Activated naive CD8-positive, alpha-beta T cell treated with anti-CD3 and anti-CD28 coated beads, Interleukin-2, amount 50 U/mL, for 16 hours (primary cell): ENCODE measurements at regions not wholly inside any gene's neighbourhood (a gene's known extent, or its start where the extent isn't known, plus 50 kb on each side); places are given as distances from the start of the nearest gene placed in this dataset.

ENCODE experiments used
- DNase-seq: peaks from one replicate; pipeline ENCODE4 v3.0.0-alpha.2; 2020; ENCODE audit warnings: low read depth, low spot score

DNA sequence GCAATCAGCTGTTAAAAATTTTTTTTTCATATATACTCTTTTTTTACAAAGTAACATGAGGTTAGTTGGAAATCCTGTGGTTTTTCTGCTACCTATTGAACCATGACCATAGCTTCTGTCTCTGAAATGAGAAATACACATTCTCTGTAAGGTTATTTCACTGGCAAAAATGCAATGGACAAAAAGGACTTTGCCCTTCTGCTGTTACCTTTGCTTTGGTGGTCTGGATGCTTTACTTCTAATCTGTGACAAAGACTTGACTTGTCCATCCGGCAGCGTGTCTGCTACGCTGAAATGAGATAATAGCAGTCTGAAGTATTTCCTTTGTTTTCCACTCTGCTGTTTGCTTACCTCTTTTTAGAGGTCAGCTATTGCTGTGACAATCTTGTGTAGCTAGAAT lies 412.8 kb downstream of the SLITRK6 start:
- no peak for DNase-seq

DNA sequence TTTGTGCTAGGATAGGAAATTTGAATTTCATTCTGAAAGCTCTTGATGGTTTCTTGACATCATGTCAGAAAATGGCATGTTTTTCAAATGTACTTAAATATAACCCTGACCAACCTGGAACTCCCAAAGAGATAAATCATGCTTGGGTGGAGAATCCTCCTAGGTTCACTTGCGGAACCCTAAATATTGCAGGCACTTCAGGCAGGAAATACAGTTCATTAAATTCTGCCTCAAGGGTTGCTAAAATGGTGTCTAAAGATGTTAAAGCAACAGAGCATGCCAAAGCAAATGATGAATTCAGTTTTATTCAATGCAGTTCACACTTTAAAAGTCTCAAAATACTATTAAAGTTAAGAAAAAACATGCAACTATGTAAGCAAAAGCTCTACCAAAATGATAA lies 415.9 kb downstream of the SLITRK6 start:
- DNase-seq, result no peak

DNA sequence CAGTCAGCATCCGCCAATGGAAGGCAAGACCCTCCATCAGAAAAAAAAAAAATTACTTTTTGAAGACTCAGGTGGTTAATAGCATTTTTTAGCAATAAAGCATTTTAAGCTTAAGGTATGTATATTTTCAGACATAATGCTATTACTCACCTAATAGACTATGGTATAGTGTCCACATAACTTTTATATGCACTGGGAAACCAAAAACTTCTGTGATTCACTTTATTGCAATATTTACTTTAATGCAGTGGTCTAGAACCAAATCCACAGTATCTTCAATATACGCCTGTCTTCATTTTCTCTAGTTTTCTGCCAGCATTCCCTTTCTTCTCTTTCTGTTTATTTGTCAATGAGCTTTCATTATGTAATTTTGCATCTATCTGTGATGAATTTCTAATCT lies 418.1 kb downstream of the SLITRK6 start:
- no peak for DNase-seq

DNA sequence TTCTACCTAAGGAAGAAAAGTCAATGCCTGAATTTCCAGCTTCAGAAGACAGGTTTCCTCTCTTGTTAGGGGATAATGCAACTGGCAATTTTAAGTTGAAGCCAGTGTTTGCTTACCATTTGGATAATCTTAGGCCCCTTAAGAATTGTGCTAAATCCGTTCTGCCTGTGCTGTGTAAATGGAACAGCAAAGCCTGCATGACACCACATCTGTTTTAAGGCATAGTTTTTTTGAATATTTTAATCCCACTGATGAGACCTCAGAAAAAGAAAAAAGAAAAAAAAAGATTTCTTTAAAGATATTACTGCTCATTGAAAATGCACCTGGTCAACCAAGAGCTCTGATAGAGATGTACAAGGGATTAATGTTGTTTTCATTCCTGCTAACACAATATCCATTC lies 419.2 kb downstream of the SLITRK6 start:
- DNase-seq, result no peak

DNA sequence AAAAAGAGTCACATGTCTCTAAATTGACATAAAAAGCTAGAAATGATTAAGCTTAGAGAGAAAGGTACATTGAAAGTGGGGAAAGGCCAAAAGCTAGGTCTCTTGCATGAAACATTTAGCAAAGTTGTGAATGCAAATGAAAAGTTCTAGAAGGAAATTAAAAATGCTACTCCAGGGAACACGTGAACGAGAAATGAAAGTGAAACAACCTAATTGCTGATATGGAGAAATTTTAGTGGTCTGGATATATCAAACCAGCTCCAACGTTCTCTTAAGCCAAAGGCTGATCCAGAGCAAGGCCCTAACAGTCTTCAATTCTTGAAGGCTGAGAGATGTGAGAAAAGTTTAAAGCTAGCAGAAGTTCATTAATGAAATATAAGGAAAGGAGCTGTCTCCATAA lies 419.8 kb downstream of the SLITRK6 start:
- DNase-seq, result no peak

DNA sequence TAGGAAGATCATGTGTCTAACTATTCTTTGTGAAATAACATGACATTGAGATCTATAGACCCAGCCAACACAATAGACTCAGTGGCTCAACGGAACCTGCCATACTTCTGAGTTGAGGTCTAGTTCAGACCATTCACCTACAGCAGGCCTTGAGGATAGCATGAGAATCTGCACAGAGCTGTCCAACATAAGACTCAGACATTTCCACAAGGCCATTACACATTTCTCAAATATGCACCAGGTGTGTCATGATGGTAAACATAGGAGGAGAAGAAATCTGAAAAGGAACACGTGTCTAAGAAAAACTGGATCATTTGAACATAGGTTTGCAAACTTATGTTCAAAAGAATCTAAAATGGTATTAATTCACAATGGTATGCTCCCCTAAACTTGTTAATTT lies 421.4 kb downstream of the SLITRK6 start:
- DNase-seq, result no peak

DNA sequence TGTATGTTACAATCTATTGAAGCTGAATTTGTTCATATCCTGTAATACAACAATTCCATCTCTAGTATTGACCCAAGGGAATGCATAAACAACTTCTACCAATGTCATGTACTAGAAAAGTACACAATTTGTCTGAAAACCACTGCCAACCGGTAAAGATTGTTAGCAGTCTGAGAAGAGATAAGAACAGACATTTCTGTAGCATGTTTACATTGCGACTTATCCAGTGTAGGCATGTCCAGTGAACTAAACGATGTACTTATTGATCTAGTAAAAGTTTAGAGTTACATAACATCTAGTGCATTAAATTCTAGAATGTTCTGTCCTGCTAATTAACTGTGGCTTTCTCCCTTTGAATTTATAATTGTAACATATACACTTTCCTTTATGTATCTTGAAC lies 425.9 kb downstream of the SLITRK6 start:
- no peak for DNase-seq

DNA sequence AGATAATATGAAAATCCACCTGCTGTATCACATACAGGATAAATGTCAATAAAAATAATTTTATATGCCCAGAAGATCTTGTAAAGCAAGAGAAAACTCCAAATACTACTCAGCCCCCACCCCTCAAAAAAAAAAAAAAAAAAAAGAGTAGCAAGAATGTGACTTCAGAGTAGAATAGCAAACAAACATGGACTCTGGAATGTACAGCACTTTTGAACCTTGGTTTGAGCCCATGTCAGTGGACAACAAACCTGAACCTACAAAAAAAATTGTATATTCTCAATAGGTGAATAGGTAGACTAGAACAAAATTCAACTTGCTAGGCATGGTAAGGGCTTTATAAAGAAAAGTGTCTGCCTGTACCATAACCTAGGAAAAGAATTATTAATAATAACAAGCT lies 428.0 kb downstream of the SLITRK6 start:
- DNase-seq, result no peak

DNA sequence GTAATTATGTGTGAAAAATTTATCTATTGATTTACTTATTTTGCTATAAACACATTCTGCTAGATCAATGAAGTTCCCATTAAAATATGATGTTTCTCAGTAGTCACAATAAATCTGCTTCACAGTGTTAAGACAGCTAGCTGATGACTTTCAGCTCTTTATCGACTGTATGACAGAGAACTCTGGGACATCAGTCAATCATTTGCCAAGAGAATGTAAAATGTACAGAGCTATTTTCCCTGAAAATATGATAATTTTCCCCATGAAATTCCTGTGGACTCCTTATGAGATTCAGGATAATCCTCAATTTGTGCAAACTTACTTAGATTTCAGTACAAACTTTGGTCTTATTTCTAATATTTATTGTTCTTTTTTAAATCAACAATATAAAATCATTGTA lies 430.5 kb downstream of the SLITRK6 start:
- DNase-seq, result no peak

DNA sequence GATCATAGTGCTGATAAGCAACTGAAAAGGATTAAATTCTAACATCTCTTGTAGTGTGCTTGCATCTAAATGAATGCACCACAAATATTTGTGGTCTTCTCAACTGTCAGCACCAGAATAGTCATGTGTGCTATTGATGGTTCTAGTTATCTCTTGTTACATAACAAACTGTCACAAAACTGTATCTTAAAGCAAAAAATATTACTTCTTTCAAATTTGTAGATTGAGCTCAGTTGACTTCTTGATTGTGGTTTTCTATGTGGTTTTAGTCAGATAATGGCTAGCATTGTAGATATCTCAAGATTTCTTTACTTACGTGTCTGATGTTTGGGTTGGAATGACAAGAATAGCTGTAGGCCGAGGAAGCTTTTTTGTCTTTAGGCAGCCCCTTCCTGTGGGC lies 431.3 kb downstream of the SLITRK6 start:
- no peak for DNase-seq

DNA sequence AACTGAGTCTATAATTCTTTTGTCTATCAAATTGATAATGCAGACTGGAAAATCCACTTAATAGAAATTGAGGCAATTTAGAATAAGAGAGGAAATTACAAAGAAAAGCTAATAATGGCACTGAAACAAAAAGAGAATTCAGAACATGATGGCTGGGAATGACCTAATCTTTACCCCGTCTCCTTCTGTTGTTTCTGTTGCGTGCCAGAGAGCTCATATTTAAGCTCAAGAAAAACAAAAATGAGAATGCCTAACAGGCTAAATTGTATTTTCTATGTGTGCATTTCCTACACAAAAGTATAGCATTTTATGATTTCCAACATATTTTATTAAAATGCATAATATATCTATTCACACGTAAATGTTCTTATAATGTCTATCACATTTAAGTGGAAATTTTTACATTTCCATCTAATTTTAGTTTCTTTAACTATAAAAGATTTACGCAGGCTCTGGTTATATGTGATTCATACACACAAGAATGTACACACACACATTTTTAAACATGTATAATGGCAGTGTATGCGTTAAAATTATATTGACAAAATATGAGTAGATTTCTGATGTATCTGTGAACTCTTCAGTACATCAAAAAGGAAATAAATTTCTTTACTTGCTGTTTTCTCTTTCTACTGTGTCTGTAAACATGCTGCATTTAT lies 432.3 kb downstream of the SLITRK6 start:
- DNase-seq, result no peak

DNA sequence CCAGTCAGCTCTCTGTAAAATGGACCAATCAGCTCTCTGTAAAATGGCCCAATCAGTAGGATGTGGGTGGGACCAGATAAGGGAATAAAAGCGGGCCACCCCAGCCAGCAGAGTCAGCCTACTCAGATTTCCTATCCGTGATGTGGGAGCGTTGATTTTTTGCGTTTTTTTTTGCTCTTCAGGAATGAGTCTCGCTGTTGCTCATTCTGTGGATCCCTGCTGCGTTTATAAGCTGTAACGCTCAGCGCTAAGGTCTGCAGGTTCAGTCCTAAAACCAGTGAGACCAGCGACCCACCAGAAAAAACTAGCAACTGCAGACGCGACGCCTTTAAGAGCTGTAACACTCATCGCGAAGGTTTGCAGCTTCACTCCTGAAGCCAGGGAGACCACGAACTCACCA lies 435.7 kb downstream of the SLITRK6 start:
- DNase-seq, result no peak

DNA sequence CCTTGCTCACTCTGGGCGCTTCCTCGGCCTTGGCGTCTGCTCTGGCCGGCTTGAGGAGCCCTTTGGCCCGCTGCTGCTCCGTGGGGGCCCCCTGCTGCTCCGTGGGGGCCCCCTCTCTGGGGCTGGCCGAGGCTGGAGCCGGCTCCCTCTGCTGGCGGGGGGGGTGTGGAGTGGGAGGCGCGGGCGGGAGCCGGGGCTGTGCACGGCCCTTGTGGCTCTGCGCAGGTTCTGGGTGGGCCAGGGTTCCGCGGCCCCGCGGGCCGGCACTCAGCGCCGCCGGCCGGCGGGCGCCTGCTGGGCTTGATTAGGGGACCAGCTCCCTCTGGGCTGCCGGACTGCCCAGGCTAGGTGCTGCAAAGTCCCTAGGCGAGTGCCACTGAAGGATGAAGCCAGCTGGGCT lies 436.2 kb downstream of the SLITRK6 start:
- DNase-seq, result no peak

DNA sequence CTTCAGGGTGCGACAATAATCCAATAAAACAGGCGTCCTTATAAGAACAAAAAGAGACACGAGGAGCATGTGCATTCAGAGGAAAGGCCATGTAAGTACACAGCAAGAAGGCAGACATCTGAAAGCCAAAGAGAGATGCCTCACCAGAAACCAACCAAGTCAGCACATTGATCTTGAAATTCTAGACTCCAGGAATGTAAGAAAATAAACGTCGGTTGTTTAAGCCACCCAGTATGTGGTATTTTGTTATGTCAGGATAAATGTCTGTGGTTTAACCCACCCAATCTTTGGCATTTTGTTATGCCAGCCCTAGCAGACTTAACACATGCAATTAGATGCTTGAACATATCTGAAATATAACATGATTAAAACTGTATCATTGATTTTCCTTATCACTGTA lies 452.0 kb downstream of the SLITRK6 start:
- DNase-seq, result no peak

DNA sequence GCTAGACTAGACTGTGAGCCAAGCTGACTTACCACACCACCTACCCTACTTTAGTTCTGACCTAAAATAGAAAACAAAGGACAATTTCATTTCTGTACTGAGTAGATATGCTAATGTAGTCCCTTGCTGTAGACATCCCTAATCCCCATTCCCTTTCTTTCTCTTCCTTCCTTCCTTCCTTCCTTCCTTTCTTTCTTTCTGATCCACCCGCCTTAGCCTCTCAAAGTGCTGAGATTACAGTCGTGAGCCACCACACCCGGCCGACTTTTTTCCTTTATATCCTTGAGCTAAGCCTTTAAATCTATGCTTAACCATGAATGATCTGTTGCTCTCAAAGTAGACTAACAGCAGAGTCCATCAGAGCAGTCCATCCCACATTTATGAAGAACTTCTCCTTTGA lies 465.0 kb downstream of the SLITRK6 start:
- no peak for DNase-seq

DNA sequence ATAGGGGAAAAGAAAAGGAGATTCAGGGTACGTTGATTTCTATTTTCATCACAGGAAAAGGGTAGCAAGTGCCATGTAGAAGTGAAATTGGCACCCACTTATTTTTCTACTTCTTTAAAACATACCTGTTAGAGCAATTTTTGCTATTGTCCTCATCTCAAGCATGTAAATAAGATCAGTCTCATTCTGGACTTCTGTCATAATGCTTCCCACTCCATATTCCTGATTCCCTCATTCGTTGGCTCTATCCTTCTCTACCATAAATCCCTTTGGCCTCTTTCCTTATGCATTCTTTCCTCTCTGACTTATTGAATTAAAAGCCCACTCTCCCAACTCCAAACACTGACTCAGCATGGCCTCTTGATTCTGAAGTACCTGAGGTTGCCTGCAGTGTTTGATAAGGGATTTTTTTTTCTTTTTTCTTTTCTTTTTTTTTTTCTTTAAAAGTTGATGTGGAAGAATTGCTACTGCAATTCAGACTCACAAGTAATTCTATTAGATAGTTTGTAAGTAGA lies 465.7 kb downstream of the SLITRK6 start:
- no peak for DNase-seq

DNA sequence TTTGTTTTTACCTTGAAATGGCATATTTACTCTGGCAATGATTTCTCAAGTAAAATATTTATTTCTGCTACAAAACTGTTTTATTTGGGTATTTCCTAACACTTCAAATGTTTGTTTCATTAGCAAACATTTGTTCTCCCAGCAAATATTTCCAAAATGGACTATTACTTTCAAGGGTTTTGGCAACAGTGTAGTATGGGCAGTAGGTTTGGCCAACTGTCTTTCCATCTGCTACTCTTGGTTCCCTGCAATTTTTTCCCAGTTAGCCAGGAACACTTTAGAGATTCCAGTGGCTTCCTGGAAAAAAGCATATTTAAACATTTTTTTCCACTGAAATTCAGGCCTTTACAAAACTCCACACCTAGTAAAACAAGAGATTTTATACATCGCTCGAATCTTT lies 466.6 kb downstream of the SLITRK6 start:
- DNase-seq, result no peak

DNA sequence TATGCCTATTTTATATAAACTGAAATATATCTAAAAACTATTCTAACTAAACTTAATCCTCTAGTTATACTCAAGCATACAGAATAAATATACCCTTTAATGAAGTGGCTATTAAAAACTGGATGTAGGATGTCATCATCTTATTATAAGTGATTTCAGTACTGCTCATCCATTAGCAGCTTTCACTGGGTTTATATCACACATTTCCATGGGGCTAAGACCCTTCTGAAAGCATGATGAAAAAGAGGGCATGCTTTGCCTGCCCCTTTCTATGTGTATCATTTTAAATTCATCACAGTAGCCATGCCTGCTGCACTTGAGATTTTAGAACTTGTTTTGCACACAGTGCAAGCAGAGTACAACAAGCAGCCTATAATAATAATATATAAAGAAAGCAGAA lies 477.5 kb downstream of the SLITRK6 start:
- DNase-seq, result no peak

DNA sequence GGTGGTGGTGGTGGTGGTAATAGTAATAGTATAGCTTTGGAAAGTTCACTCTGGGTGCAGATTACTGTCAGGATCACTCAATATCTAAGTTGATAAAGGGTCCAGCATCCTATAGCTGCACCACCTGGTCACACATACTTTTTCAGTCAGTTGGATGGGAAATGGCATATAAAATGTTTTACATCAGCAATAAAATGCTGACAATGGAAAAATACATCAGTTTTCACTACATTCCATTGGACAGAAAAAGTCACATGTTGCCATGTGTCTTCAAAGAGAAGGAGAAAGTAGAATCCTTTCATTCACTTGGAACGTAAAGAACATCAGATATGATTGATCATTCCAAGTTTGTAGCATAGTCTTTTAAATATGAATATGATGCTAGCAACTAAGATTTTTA lies 481.4 kb downstream of the SLITRK6 start:
- DNase-seq, result no peak

DNA sequence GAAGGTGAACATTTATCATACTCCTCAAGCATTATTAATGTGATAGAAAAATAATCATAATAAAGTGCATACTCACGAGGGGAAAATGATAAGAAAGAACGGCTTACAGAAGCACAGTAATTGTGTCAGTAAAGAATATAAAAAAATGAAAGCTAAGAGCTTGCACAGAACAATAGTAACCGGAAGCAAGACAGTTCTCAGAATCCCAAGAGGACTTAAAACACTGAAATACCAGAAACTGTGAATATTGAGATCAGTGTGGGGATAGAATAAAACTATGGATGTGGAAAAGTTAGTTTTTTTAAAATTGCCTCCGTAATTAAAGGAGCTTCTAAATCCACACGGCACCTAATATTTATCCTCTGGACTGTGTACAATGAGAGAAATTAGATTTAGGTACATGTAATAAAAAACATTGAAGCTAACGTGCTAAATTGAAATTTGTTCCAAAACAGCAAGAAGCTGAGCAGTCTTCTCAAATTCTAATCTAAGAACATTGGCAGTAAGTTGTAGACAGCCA lies 482.7 kb downstream of the SLITRK6 start:
- no peak for DNase-seq

DNA sequence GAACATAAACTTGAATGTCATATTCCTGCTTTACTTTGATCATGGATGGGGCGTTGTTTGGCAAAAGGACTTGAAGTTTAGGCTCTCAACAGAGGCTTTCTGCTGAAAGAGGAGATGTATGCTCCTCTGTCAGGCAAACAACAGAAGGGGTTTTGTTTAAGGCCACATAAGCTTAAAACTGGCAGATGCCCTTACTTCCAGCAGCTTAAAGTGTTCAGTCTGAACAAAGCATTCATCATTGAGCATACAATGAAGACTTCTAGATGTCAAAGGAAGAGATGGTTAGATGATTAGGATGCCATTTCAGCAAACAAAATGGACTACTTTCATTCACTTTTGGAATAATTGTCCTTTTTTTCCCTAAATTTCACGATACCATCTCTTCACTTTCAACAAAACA lies 484.5 kb downstream of the SLITRK6 start:
- no peak for DNase-seq

DNA sequence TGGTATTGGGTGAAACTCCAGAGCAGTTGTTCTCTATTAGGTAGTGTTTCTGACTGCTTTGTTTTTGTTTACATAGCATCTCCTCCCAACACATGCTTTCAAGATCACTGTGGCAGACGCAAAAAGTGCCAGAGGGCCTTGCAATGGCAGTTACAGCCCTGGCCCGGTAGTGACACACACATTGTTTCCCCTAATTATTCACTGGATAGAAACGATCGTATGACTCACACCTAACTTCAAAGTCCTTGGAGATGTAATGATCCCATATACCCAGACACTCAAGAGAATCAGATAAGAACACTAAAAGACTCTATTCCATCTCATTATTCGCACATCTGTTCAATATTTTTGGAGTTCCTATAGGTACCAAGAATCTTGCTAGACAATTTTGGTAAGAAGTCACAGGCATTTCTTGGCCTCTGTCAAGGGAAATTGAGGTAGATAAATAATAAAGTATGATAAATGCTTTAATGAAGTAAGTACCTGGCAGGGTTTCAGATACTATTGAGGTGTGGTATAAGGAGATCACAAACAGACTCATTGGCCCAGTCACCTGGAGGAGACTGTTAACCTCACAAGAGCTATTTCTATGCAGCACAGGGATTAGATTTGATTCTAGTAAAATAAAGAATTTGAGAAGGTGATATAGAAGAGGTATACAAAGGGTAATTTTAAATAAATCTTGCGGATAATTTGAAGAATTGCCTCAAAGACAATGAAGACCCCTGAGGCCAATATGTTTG lies 485.3 kb downstream of the SLITRK6 start:
- DNase-seq, result no peak

DNA sequence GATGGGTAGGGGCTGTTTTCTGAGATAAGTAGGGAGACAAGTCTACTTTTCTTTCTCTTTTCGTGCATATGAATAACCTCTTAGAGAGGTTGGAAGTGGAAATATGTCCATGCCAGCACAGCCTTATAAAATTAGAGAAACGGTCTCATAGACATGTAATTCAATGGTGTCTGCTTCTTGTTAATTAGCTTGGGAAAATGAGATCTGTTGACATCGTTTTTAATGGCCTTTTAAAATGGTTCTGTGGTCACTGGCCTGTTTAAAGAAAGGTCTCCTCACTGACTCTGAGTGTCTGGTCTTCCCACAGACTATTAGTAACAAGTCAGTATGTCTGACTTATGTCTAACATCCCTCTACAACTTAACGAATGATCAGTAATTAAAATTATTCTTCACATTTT lies 487.1 kb downstream of the SLITRK6 start:
- no peak for DNase-seq
